ENCODE measurements at regions not wholly inside any gene's neighbourhood (a gene's known extent, or its start where the extent isn't known, plus 50 kb on each side); places are given as distances from the start of the nearest gene placed in this dataset.

DNA sequence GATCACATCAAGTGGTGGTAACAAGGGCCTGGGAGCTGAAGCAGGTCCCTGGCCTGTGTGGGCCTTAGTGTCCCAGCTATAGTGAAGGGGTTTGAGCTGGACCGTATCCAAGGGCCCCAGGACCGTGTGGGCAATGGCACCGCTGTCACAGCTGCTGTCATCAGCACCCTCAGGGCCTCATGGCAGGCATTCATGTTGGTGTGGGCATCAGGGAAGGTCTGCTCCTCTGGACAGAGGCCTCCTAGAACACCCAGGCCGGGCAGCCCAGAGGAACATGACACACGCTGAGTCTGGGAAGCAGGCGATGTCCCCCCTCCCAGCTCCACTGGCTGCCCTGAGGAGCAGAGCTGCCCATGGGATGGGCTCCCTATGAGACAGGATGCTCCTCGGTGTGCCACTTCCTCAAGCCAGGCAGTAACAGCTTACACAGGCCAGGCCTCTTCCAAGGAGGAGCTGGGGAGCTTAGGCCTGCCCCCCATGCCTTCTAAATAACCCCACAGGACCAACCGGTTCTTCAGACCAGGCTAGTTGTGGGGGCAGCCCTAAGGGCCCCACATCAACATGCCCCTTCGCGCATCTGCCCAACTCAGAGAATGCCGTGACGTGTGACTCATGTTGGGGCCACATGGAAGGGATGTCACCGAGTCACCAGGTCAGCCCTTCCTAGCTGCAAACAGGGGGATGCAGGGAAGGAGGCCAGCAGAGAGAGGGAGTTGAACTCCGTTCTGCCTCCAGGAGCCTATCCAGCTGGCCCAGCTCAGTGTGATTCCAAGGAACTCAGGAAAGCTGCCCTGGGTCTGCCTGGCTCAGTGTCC, 80.4 kb downstream of the PITPNM2 start:
- Histone ChIP-seq H3K9me3 (ENCODE audit: low read length) (no peaks in the 10 kb centered on the region), H3K9ac (ENCODE audit: low read length) (no peak overlapping the region), H3F3A (ENCODE audit: low read length, unreplicated experiment) (no peaks in the 10 kb centered on the region), H3K4me2 (ENCODE audit: low read length) (no peak overlapping the region), H3K79me2 (ENCODE audit: low read length) (no peaks in the 10 kb centered on the region), H3K9me2 (replicated peaks; ENCODE audit: low read length) (no peaks in the 10 kb centered on the region), H2AFZ (ENCODE audit: low read length) (no peak overlapping the region), H3K4me1 (ENCODE audit: insufficient read depth, low read length) (peaks cover 13% of the 10 kb centered on the region), H3K36me3 (ENCODE audit: low read depth, low read length) (no peaks in the 10 kb centered on the region), H3K27ac (ENCODE audit: low read length) (no peak overlapping the region), H3K27me3 (ENCODE audit: low read length) (no peaks in the 10 kb centered on the region), H3K4me3 (ENCODE audit: low read length) (no peak overlapping the region), H4K20me1 (ENCODE audit: low read length) (no peaks in the 10 kb centered on the region)
- no TSS peak for BruUV-seq (replicated peaks)
- DNase-seq (no peak), ATAC-seq (no peak; the same call in 1 of the 2 replicates)
- CTCF ChIA-PET: no interaction called here
- POLR2A ChIA-PET (ENCODE audit: unreplicated experiment): interaction anchor here (0.6 kb wide), 1 partner anchor 95 kb away, joined by 17 read pairs; no protein-coding TSS in a partner anchor
- TF ChIP-seq, protein P1, sequence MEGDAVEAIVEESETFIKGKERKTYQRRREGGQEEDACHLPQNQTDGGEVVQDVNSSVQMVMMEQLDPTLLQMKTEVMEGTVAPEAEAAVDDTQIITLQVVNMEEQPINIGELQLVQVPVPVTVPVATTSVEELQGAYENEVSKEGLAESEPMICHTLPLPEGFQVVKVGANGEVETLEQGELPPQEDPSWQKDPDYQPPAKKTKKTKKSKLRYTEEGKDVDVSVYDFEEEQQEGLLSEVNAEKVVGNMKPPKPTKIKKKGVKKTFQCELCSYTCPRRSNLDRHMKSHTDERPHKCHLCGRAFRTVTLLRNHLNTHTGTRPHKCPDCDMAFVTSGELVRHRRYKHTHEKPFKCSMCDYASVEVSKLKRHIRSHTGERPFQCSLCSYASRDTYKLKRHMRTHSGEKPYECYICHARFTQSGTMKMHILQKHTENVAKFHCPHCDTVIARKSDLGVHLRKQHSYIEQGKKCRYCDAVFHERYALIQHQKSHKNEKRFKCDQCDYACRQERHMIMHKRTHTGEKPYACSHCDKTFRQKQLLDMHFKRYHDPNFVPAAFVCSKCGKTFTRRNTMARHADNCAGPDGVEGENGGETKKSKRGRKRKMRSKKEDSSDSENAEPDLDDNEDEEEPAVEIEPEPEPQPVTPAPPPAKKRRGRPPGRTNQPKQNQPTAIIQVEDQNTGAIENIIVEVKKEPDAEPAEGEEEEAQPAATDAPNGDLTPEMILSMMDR (conservative IDR thresholded peaks at IDR 0.05; ENCODE audit: low read depth, low read length): no peak
- TF ChIP-seq EZH2 (IDR thresholded peaks at IDR 0.05; ENCODE audit: low read length, unreplicated experiment) (no peak), EZH2phosphoT487 (IDR thresholded peaks at IDR 0.05; ENCODE audit: borderline replicate concordance, low read length) (no peak)
- intact Hi-C loops (cut with micrococcal nuclease): no loop called here

- Histone ChIP-seq H3K9ac (ENCODE audit: low read length) (no peak overlapping the region), H3K4me1 (ENCODE audit: insufficient read depth, low read length) (peaks cover 6% of the 10 kb centered on the region; the same call in 1 of the 2 replicates), H4K20me1 (ENCODE audit: low read length) (no peaks in the 10 kb centered on the region), H3K4me3 (ENCODE audit: low read length) (no peak overlapping the region), H3K27me3 (ENCODE audit: low read length) (no peaks in the 10 kb centered on the region), H3K9me3 (ENCODE audit: low read length) (no peaks in the 10 kb centered on the region), H3K4me2 (ENCODE audit: low read length) (no peak overlapping the region), H3K36me3 (ENCODE audit: low read depth, low read length) (no peaks in the 10 kb centered on the region), H3K27ac (ENCODE audit: low read length) (no peak overlapping the region), H3K9me2 (replicated peaks; ENCODE audit: low read length) (no peaks in the 10 kb centered on the region), H2AFZ (ENCODE audit: low read length) (no peak overlapping the region), H3F3A (ENCODE audit: low read length, unreplicated experiment) (no peaks in the 10 kb centered on the region), H3K79me2 (ENCODE audit: low read length) (no peaks in the 10 kb centered on the region)
- ChIA-PET CTCF (no interaction called here), POLR2A (ENCODE audit: unreplicated experiment) (interaction anchor here (0.6 kb wide), 1 partner anchor 95 kb away, joined by 17 read pairs; no protein-coding TSS in a partner anchor)
- no peak for DNase-seq
- intact Hi-C loops (cut with micrococcal nuclease): no loop called here
- no TSS peak for BruUV-seq (replicated peaks)
- TF ChIP-seq EZH2phosphoT487 (IDR thresholded peaks at IDR 0.05; ENCODE audit: borderline replicate concordance, low read length): no peak
- TF ChIP-seq EZH2 (IDR thresholded peaks at IDR 0.05; ENCODE audit: low read length, unreplicated experiment): no peak
- TF ChIP-seq, protein P1 (conservative IDR thresholded peaks at IDR 0.05; ENCODE audit: low read depth, low read length): no peak
- no peak for ATAC-seq
Observed at GRCh38 chr12:123069436-123070266, 81.2 kb downstream of the PITPNM2 start.

All from PC-3 (cell line).